ENCODE measurements at regions not wholly inside any gene's neighbourhood (a gene's known extent, or its start where the extent isn't known, plus 50 kb on each side); places are given as distances from the start of the nearest gene placed in this dataset.
"Not testable (repeated sequence)": the region's sequence is repeated elsewhere in the genome, so short reads cannot be mapped to it uniquely, and the experiment has no call there.

DNA sequence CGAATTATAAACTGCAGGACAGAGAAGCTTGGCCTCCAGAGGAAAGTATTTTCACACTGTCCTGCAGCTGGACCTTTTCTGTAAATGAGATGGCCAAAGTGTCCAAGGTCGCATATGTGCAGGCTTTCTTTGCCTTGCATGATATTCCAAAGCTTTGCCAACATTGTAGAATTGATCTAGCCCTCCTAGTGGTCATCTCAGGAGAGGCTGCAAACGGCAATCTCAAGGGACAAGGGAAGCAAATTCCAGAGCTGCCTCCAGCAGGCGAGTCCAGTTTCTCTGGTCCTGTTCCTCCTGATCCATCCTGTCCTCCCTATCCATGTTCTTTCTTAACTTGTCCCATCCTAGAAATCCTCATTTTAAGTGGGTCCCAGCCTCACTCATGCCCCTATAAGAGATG is 373.4 kb upstream of the PCDH15 start:
- H3K36me3 ChIP-seq = no peaks in the 10 kb centered on the region
- no peak for DNase-seq
- H3K27ac ChIP-seq = no peak overlapping the region
- H3K27me3 ChIP-seq = no peaks in the 10 kb centered on the region
- H3K9me3 ChIP-seq = no peaks in the 10 kb centered on the region
- H3K4me1 ChIP-seq (ENCODE audit: insufficient read depth) = no peaks in the 10 kb centered on the region
- intact Hi-C loops (cut with DNase I) = no loop called here
- whole genome bisulfite sequencing, 3 donors = 28 to 50% (median 37%) methylated on average over 4 of the region's 4 CpGs
- TF ChIP-seq, protein P1, sequence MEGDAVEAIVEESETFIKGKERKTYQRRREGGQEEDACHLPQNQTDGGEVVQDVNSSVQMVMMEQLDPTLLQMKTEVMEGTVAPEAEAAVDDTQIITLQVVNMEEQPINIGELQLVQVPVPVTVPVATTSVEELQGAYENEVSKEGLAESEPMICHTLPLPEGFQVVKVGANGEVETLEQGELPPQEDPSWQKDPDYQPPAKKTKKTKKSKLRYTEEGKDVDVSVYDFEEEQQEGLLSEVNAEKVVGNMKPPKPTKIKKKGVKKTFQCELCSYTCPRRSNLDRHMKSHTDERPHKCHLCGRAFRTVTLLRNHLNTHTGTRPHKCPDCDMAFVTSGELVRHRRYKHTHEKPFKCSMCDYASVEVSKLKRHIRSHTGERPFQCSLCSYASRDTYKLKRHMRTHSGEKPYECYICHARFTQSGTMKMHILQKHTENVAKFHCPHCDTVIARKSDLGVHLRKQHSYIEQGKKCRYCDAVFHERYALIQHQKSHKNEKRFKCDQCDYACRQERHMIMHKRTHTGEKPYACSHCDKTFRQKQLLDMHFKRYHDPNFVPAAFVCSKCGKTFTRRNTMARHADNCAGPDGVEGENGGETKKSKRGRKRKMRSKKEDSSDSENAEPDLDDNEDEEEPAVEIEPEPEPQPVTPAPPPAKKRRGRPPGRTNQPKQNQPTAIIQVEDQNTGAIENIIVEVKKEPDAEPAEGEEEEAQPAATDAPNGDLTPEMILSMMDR (IDR thresholded peaks at IDR 0.05) = no peak
- no peak for TF ChIP-seq POLR2A (IDR thresholded peaks at IDR 0.05)
- no peak overlapping the region for H3K4me3 ChIP-seq

DNA sequence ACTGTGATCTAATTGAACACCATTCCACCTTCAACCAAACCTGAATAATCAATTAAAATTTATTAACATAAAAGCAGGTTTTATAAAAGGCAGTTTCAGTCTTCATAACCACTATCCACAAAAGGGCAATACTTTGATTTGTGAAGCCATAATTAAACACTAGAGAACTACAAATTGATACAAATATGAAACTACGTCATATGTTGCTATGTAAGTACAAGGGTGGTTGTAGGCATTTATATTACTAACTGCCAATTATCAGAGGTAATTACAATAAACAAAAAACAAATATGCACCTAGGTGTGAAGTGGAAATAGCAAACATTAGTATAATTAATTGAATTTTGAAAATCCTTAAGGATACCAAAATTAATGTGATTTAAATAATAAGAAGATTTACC is 368.5 kb upstream of the PCDH15 start:
- intact Hi-C loops (cut with DNase I) = no loop called here
- no peaks in the 10 kb centered on the region for H3K36me3 ChIP-seq
- H3K9me3 ChIP-seq = no peaks in the 10 kb centered on the region
- H3K27me3 ChIP-seq = no peaks in the 10 kb centered on the region
- TF ChIP-seq, protein P1 (IDR thresholded peaks at IDR 0.05) = no peak
- TF ChIP-seq EP300 (IDR thresholded peaks at IDR 0.05) = no peak
- TF ChIP-seq POLR2A (IDR thresholded peaks at IDR 0.05) = no peak
- DNase-seq = no peak
- H3K27ac ChIP-seq = no peak overlapping the region
- H3K4me3 ChIP-seq = no peak overlapping the region
- 94 to 99% (median 96%) methylated on average over 1 of the region's 1 CpG for WGBS, 3 donors
- no peaks in the 10 kb centered on the region for H3K4me1 ChIP-seq (ENCODE audit: insufficient read depth)

DNA sequence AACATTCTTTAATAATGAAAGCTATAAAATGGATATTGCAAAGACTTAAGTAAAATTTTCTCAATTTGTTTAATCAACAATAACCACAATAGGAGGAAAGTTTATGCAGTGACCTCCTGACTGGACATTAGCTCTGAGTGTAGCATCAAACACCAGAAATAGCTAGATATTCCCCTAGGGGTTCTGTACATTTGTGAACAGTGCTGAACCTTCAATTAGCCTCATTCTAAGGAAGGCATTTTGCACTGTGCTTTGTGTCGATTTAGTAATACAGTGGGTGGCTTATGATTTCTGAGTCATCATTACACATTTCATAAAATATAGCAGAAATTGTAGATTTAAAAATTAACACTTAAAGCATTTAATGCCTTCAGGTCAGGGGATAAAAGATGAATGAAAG is 367.3 kb upstream of the PCDH15 start:
- TF ChIP-seq EP300 (IDR thresholded peaks at IDR 0.05) = no peak
- TF ChIP-seq POLR2A (IDR thresholded peaks at IDR 0.05) = no peak
- TF ChIP-seq, protein P1 (IDR thresholded peaks at IDR 0.05) = no peak
- no peaks in the 10 kb centered on the region for H3K4me1 ChIP-seq (ENCODE audit: insufficient read depth)
- no peak for DNase-seq
- no peaks in the 10 kb centered on the region for H3K27me3 ChIP-seq
- no peaks in the 10 kb centered on the region for H3K36me3 ChIP-seq
- no peak overlapping the region for H3K4me3 ChIP-seq
- no peaks in the 10 kb centered on the region for H3K9me3 ChIP-seq
- intact Hi-C loops (cut with DNase I) = no loop called here
- WGBS, 3 donors = 75 to 76% (median 75%) methylated on average over 1 of the region's 1 CpG
- no peak overlapping the region for H3K27ac ChIP-seq

GRCh38 chr10:55163388-55163979 is 362.5 kb upstream of the PCDH15 start:
- WGBS, 3 donors = 84 to 91% (median 89%) methylated on average over 6 of the region's 6 CpGs
- TF ChIP-seq EP300 (IDR thresholded peaks at IDR 0.05) = no peak
- TF ChIP-seq POLR2A (IDR thresholded peaks at IDR 0.05) = no peak
- TF ChIP-seq, protein P1 (IDR thresholded peaks at IDR 0.05) = no peak
- no peaks in the 10 kb centered on the region for H3K9me3 ChIP-seq
- no peaks in the 10 kb centered on the region for H3K4me1 ChIP-seq (ENCODE audit: insufficient read depth)
- H3K4me3 ChIP-seq = no peak overlapping the region
- no peak for DNase-seq
- intact Hi-C loops (cut with DNase I) = no loop called here
- no peaks in the 10 kb centered on the region for H3K27me3 ChIP-seq
- H3K36me3 ChIP-seq = no peaks in the 10 kb centered on the region
- H3K27ac ChIP-seq = no peak overlapping the region

- H3K4me3 ChIP-seq; H3K9me3 ChIP-seq; intact Hi-C loops (cut with DNase I); H3K36me3 ChIP-seq; H3K27me3 ChIP-seq; DNase-seq; H3K27ac ChIP-seq; H3K4me1 ChIP-seq (ENCODE audit: insufficient read depth): not testable (repeated sequence)
- 50 to 81% (median 66%) methylated on average over 2 of the region's 2 CpGs for WGBS, 3 donors
Observed at GRCh38 chr10:55162321-55162720, 361.3 kb upstream of the PCDH15 start.

All from ovary (tissue), 7 donors.